ENCODE measurements at regions not wholly inside any gene's neighbourhood (a gene's known extent, or its start where the extent isn't known, plus 50 kb on each side); places are given as distances from the start of the nearest gene placed in this dataset.

GRCh38 chr2:107576991-107577390 lies 249.7 kb upstream of the RGPD4 start:
- H3K27me3 ChIP-seq (ENCODE audit: insufficient read depth in 3 of 3, low read length in 2 of 3) = no peaks in the 10 kb centered on the region
- TF ChIP-seq, protein P1, sequence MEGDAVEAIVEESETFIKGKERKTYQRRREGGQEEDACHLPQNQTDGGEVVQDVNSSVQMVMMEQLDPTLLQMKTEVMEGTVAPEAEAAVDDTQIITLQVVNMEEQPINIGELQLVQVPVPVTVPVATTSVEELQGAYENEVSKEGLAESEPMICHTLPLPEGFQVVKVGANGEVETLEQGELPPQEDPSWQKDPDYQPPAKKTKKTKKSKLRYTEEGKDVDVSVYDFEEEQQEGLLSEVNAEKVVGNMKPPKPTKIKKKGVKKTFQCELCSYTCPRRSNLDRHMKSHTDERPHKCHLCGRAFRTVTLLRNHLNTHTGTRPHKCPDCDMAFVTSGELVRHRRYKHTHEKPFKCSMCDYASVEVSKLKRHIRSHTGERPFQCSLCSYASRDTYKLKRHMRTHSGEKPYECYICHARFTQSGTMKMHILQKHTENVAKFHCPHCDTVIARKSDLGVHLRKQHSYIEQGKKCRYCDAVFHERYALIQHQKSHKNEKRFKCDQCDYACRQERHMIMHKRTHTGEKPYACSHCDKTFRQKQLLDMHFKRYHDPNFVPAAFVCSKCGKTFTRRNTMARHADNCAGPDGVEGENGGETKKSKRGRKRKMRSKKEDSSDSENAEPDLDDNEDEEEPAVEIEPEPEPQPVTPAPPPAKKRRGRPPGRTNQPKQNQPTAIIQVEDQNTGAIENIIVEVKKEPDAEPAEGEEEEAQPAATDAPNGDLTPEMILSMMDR (IDR thresholded peaks at IDR 0.05) = no peak
- DNase-seq (no peak), ATAC-seq (no peak)
- no peak overlapping the region for H3K27ac ChIP-seq
- intact Hi-C loops (cut with DNase I) = no loop called here
- no peaks in the 10 kb centered on the region for H3K36me3 ChIP-seq (ENCODE audit: insufficient read depth in 1 of 2, low read depth in 1 of 2)
- 70 to 74% (median 70%) methylated on average over 5 of the region's 5 CpGs for WGBS, 3 donors
- no peak overlapping the region for H3K4me3 ChIP-seq
- H3K9me3 ChIP-seq = no peaks in the 10 kb centered on the region
- H3K4me1 ChIP-seq = no peaks in the 10 kb centered on the region

DNA sequence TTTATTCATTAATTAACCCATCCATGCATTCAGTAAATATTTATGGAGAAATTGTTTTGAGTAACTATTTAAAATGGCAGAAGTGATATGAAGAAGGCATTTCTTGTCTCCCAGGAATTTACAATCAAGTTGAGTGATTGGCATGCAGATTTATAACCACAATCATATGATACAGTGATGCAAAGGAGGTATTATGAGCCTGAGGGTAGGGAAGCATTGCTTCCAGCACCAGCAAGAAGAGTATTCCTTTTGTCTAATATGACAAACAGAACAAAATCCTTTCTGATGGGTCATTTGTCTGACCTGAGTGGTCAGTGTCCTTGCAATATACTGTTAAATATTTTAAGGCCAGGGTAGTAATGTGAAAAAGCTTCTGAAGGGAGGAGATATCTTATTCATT lies 244.2 kb upstream of the RGPD4 start:
- intact Hi-C loops (cut with DNase I) = no loop called here
- no peak for ATAC-seq
- H3K4me3 ChIP-seq = no peak overlapping the region
- H3K4me1 ChIP-seq = no peaks in the 10 kb centered on the region
- no peak for DNase-seq
- no peak overlapping the region for H3K27ac ChIP-seq
- TF ChIP-seq, protein P1 (IDR thresholded peaks at IDR 0.05) = no peak
- no peaks in the 10 kb centered on the region for H3K36me3 ChIP-seq (ENCODE audit: insufficient read depth in 1 of 2, low read depth in 1 of 2)
- H3K9me3 ChIP-seq = no peaks in the 10 kb centered on the region
- no peaks in the 10 kb centered on the region for H3K27me3 ChIP-seq (ENCODE audit: insufficient read depth in 3 of 3, low read length in 2 of 3)

DNA sequence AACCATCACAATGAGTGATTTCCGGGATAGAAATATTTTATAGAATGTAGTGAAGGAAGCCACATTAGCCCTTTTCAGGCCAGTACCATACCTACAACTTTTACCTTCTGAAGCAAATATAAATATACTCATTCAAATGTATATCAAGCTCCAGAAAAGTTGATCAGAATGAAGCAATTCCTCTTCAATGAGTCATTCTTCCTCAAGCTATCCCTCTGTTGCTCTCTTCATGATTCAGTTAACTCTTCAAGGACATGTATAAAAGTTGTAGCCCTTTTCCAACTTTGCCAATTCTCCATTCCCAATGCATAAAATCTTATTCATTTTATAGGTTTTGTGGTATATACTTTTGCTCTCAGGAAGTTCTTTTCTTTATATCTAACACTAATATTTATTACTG lies 242.1 kb upstream of the RGPD4 start:
- H3K27me3 ChIP-seq (ENCODE audit: insufficient read depth in 3 of 3, low read length in 2 of 3) = no peaks in the 10 kb centered on the region
- no peaks in the 10 kb centered on the region for H3K9me3 ChIP-seq
- intact Hi-C loops (cut with DNase I) = no loop called here
- ATAC-seq (no peak), DNase-seq (no peak)
- no peaks in the 10 kb centered on the region for H3K4me1 ChIP-seq
- no peak overlapping the region for H3K4me3 ChIP-seq
- TF ChIP-seq, protein P1 (IDR thresholded peaks at IDR 0.05) = no peak
- no peak overlapping the region for H3K27ac ChIP-seq
- H3K36me3 ChIP-seq (ENCODE audit: insufficient read depth in 1 of 2, low read depth in 1 of 2) = no peaks in the 10 kb centered on the region
- WGBS, 3 donors = 93 to 100% (median 93%) methylated on average over 1 of the region's 1 CpG

DNA sequence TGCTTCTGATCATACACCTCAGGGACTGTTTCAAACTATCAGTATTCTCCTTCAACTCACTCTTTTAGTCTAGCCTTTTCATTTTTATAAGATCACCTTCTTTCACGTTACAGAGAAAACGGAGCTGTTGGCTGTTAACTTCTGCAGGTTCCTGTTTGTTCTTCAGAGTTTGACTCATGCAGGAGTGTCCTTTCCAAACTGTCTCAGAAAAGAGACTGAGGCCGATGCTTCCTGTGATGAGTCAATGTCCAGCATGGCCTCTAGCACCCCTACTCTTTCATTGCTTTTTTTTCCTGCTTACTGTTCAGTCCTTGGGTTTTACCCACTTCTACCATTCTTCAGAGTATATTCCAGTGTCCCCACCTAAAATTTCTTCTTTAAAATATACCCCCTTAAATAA lies 240.8 kb upstream of the RGPD4 start:
- Histone ChIP-seq H3K27ac (no peak overlapping the region), H3K27me3 (ENCODE audit: insufficient read depth in 3 of 3, low read length in 2 of 3) (no peaks in the 10 kb centered on the region), H3K9me3 (no peaks in the 10 kb centered on the region), H3K4me3 (no peak overlapping the region), H3K4me1 (no peaks in the 10 kb centered on the region), H3K36me3 (ENCODE audit: insufficient read depth in 1 of 2, low read depth in 1 of 2) (no peaks in the 10 kb centered on the region)
- ATAC-seq = no peak
- 89 to 97% (median 90%) methylated on average over 3 of the region's 3 CpGs for WGBS, 3 donors
- DNase-seq = no peak
- TF ChIP-seq, protein P1 (IDR thresholded peaks at IDR 0.05) = no peak
- intact Hi-C loops (cut with DNase I) = no loop called here

- DNase-seq = no peak
- H3K27me3 ChIP-seq (ENCODE audit: insufficient read depth in 3 of 3, low read length in 2 of 3) = no peaks in the 10 kb centered on the region
- H3K27ac ChIP-seq = no peak overlapping the region
- no peak for ATAC-seq
- no peak overlapping the region for H3K4me3 ChIP-seq
- H3K36me3 ChIP-seq (ENCODE audit: insufficient read depth in 1 of 2, low read depth in 1 of 2) = no peaks in the 10 kb centered on the region
- no peaks in the 10 kb centered on the region for H3K9me3 ChIP-seq
- WGBS, 3 donors = 88 to 97% (median 93%) methylated on average over 5 of the region's 5 CpGs
- TF ChIP-seq, protein P1 (IDR thresholded peaks at IDR 0.05) = no peak
- intact Hi-C loops (cut with DNase I) = no loop called here
- H3K4me1 ChIP-seq = no peaks in the 10 kb centered on the region
Measured at GRCh38 chr2:107588181-107588580, 238.5 kb upstream of the RGPD4 start.

All from psoas muscle (tissue), 7 donors.